ENCODE measurements at regions not wholly inside any gene's neighbourhood (a gene's known extent, or its start where the extent isn't known, plus 50 kb on each side); places are given as distances from the start of the nearest gene placed in this dataset.
"Not testable (repeated sequence)": the region's sequence is repeated elsewhere in the genome, so short reads cannot be mapped to it uniquely, and the experiment has no call there.

DNA sequence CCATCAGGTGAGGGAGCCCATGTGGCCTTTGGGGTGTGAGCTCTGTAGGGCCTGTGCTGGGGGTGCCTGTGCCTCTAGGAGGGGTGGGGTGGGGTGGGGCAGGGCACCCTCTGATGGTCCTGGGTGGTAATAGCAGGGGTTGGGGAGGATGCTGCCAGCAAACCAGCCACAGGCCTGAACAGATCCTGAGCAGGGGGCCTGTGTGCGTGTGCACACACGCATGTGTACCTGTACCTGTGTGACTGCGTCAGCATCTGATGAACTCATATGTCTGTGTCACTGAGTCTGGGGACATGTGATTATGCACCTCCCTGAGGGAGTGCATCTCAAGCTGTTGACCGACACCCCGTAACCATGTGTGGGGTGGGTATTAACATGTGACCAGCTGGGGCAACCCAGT, 182.8 kb upstream of the AKAP13 start:
- TF ChIP-seq EZH2phosphoT487, CTCF (IDR thresholded peaks at IDR 0.05; ENCODE audit: low read length): not testable (repeated sequence)
